Smooth muscle cell (in vitro differentiated cells): ENCODE measurements at regions not wholly inside any gene's neighbourhood (a gene's known extent, or its start where the extent isn't known, plus 50 kb on each side); places are given as distances from the start of the nearest gene placed in this dataset.

Experiments used
- DNase-seq: peaks from one replicate; lab custom pipeline; 2025; ENCODE audit not compliant: unreplicated experiment; lab: John Stamatoyannopoulos, UW
- H2AFZ ChIP-seq: fragments of 200-600 bp; sonication (generic); 2 replicates; pipeline ENCODE4 v1.6.0; 2016; ENCODE audit warnings: antibody characterized with exemption, low read depth, mild to moderate bottlenecking
- H3F3A ChIP-seq: fragments of 200-600 bp; sonication (generic); 2 replicates; pipeline ENCODE4 v1.6.0; 2017; ENCODE audit warnings: antibody characterized with exemption, low read depth
- H3K27ac ChIP-seq: fragments of 200-600 bp; sonication (generic); 2 replicates; pipeline ENCODE4 v1.5.1; 2016; ENCODE audit warnings: low read depth, mild to moderate bottlenecking
- H3K27me3 ChIP-seq: fragments of 200-600 bp; sonication (generic); 2 replicates; pipeline ENCODE4 v1.6.1; 2016; ENCODE audit warnings: low read depth, mild to moderate bottlenecking
- H3K36me3 ChIP-seq: fragments of 200-600 bp; sonication (generic); 2 replicates; pipeline ENCODE4 v1.5.1; 2016; ENCODE audit warnings: low read depth
- H3K4me1 ChIP-seq: fragments of 200-600 bp; sonication (generic); 2 replicates; pipeline ENCODE4 v1.5.1; 2016; ENCODE audit warnings: low read depth
- H3K4me2 ChIP-seq: fragments of 200-600 bp; sonication (generic); 2 replicates; pipeline ENCODE4 v1.6.0; 2016; ENCODE audit warnings: mild to moderate bottlenecking
- H3K4me3 ChIP-seq: fragments of 200-600 bp; sonication (generic); 2 replicates; pipeline ENCODE4 v1.5.1; 2016; ENCODE audit warnings: mild to moderate bottlenecking
- H3K79me2 ChIP-seq: fragments of 200-600 bp; sonication (generic); 2 replicates; pipeline ENCODE4 v1.6.0; 2016; ENCODE audit warnings: low read depth, mild to moderate bottlenecking
- H3K9ac ChIP-seq: fragments of 200-600 bp; sonication (generic); 2 replicates; pipeline ENCODE4 v1.6.0; 2016; ENCODE audit warnings: low read depth
- H3K9me3 ChIP-seq: fragments of 200-600 bp; sonication (generic); replicated peaks from 2 replicates; pipeline ENCODE4 v1.5.1; 2016; ENCODE audit warnings: low read depth
- H4K20me1 ChIP-seq: fragments of 200-600 bp; sonication (generic); 2 replicates; pipeline ENCODE4 v1.6.0; 2016; ENCODE audit warnings: low read depth
- CTCF ChIP-seq: fragments of 200-600 bp; sonication (generic); IDR thresholded peaks from 2 replicates; pipeline ENCODE4 v1.5.1; 2017; ENCODE audit warnings: borderline replicate concordance, mild to moderate bottlenecking, antibody characterized with exemption; ENCODE audit not compliant: insufficient read depth, poor library complexity, severe bottlenecking
- WGBS: methylation state at CpG from one replicate; pipeline ENCODE4 v1.1.7; 2016; ENCODE audit warnings: low lambda C conversion rate; 5-methylcytosine and 5-hydroxymethylcytosine counted together

- no peaks in the 10 kb centered on the region for H3F3A ChIP-seq
- no peaks in the 10 kb centered on the region for H4K20me1 ChIP-seq
- no peak for DNase-seq
- no peaks in the 10 kb centered on the region for H3K9me3 ChIP-seq
- H3K4me2 ChIP-seq, result no peak overlapping the region
- H3K4me1 ChIP-seq, result no peaks in the 10 kb centered on the region
- TF ChIP-seq CTCF, result no peak
- H2AFZ ChIP-seq, result no peak overlapping the region
- no peak overlapping the region for H3K4me3 ChIP-seq
- WGBS, result 86% methylated on average over 5 of the region's 5 CpGs
- H3K9ac ChIP-seq, result no peak overlapping the region
- H3K36me3 ChIP-seq, result no peaks in the 10 kb centered on the region
- no peak overlapping the region for H3K27ac ChIP-seq
- H3K27me3 ChIP-seq, result no peaks in the 10 kb centered on the region
- H3K79me2 ChIP-seq, result no peaks in the 10 kb centered on the region
Measured at GRCh38 chr19:28397800-28398199, 815.2 kb downstream of the UQCRFS1 start.

- Histone ChIP-seq H3K9me3 (no peaks in the 10 kb centered on the region), H3K4me2 (no peak overlapping the region), H3K27me3 (no peaks in the 10 kb centered on the region), H3F3A (no peaks in the 10 kb centered on the region), H3K4me3 (no peak overlapping the region), H3K27ac (no peak overlapping the region), H3K36me3 (no peaks in the 10 kb centered on the region), H2AFZ (no peak overlapping the region), H3K4me1 (no peaks in the 10 kb centered on the region), H3K79me2 (no peaks in the 10 kb centered on the region), H4K20me1 (no peaks in the 10 kb centered on the region), H3K9ac (no peak overlapping the region)
- TF ChIP-seq CTCF, result no peak
- no peak for DNase-seq
- WGBS, result 71% methylated on average over 10 of the region's 10 CpGs
Measured at GRCh38 chr19:28397306-28397705, 815.6 kb downstream of the UQCRFS1 start.

- no peak for TF ChIP-seq CTCF
- Histone ChIP-seq H3F3A (no peaks in the 10 kb centered on the region), H3K36me3 (no peaks in the 10 kb centered on the region)
Measured at GRCh38 chr19:28396287-28396831, 816.6 kb downstream of the UQCRFS1 start.

GRCh38 chr19:28394725-28395124, 818.2 kb downstream of the UQCRFS1 start:
- H3K9me3 ChIP-seq, result no peaks in the 10 kb centered on the region

More at GRCh38 chr19:28396287-28396831, 816.6 kb downstream of the UQCRFS1 start:
- WGBS, result 83% methylated on average over 13 of the region's 13 CpGs
- DNase-seq, result no peak
- Histone ChIP-seq H3K9ac (no peak overlapping the region), H3K9me3 (no peaks in the 10 kb centered on the region), H3K4me3 (no peak overlapping the region), H3K79me2 (no peaks in the 10 kb centered on the region), H4K20me1 (no peaks in the 10 kb centered on the region), H3K27ac (no peak overlapping the region), H3K4me1 (no peaks in the 10 kb centered on the region), H3K27me3 (no peaks in the 10 kb centered on the region), H3K4me2 (no peak overlapping the region), H2AFZ (no peak overlapping the region)

More at GRCh38 chr19:28394725-28395124, 818.2 kb downstream of the UQCRFS1 start:
- H3K4me1 ChIP-seq, result no peaks in the 10 kb centered on the region
- no peak for TF ChIP-seq CTCF
- H3K79me2 ChIP-seq, result no peaks in the 10 kb centered on the region
- H3K4me3 ChIP-seq, result no peak overlapping the region
- no peaks in the 10 kb centered on the region for H4K20me1 ChIP-seq
- H3F3A ChIP-seq, result no peaks in the 10 kb centered on the region
- WGBS, result 78% methylated on average over 4 of the region's 4 CpGs
- H3K36me3 ChIP-seq, result no peaks in the 10 kb centered on the region
- H3K9ac ChIP-seq, result no peak overlapping the region
- no peak overlapping the region for H3K27ac ChIP-seq
- H3K27me3 ChIP-seq, result no peaks in the 10 kb centered on the region
- H3K4me2 ChIP-seq, result no peak overlapping the region
- no peak for DNase-seq
- no peak overlapping the region for H2AFZ ChIP-seq
